ENCODE measurements at regions not wholly inside any gene's neighbourhood (a gene's known extent, or its start where the extent isn't known, plus 50 kb on each side); places are given as distances from the start of the nearest gene placed in this dataset.

- DNase-seq (ENCODE audit: low spot score), result peak; percentile 9
These were observed 477.3 kb upstream of the IRAK1BP1 start for GRCh38 chr6:78390066-78390465.

- DNase-seq (ENCODE audit: low spot score), result no peak
These were observed 469.9 kb upstream of the IRAK1BP1 start for GRCh38 chr6:78397499-78397898.

- no peak for DNase-seq (ENCODE audit: low spot score)
These were observed 469.1 kb upstream of the IRAK1BP1 start for GRCh38 chr6:78398292-78398691.

GRCh38 chr6:78400076-78400475, 467.3 kb upstream of the IRAK1BP1 start:
- DNase-seq (ENCODE audit: low spot score), result no peak

GRCh38 chr6:78427386-78427785, 440.0 kb upstream of the IRAK1BP1 start:
- no peak for DNase-seq (ENCODE audit: low spot score)

- DNase-seq (ENCODE audit: low spot score), result no peak
These were observed 436.8 kb upstream of the IRAK1BP1 start for GRCh38 chr6:78430521-78430920.

GRCh38 chr6:78435671-78436070, 431.7 kb upstream of the IRAK1BP1 start:
- DNase-seq (ENCODE audit: low spot score), result no peak

- DNase-seq (ENCODE audit: low spot score), result peak; percentile 34
These were observed 431.0 kb upstream of the IRAK1BP1 start for GRCh38 chr6:78436335-78436734.

- DNase-seq (ENCODE audit: low spot score), result no peak
These were observed 429.2 kb upstream of the IRAK1BP1 start for GRCh38 chr6:78438135-78438534.

- DNase-seq (ENCODE audit: low spot score), result no peak
These were observed 406.6 kb upstream of the IRAK1BP1 start for GRCh38 chr6:78460711-78461110.

GRCh38 chr6:78462728-78463127, 404.6 kb upstream of the IRAK1BP1 start:
- no peak for DNase-seq (ENCODE audit: low spot score)

GRCh38 chr6:78465059-78465634, 402.2 kb upstream of the IRAK1BP1 start:
- no peak for DNase-seq (ENCODE audit: low spot score)

- DNase-seq (ENCODE audit: low spot score), result no peak
These were observed 390.8 kb upstream of the IRAK1BP1 start for GRCh38 chr6:78476561-78476960.

GRCh38 chr6:78482801-78483552, 384.4 kb upstream of the IRAK1BP1 start:
- no peak for DNase-seq (ENCODE audit: low spot score)

GRCh38 chr6:78483553-78484197, 383.7 kb upstream of the IRAK1BP1 start:
- DNase-seq (ENCODE audit: low spot score), result no peak

- no peak for DNase-seq (ENCODE audit: low spot score)
These were observed 382.9 kb upstream of the IRAK1BP1 start for GRCh38 chr6:78484198-78485064.

GRCh38 chr6:78487401-78487800, 379.9 kb upstream of the IRAK1BP1 start:
- no peak for DNase-seq (ENCODE audit: low spot score)

GRCh38 chr6:78489874-78490273, 377.5 kb upstream of the IRAK1BP1 start:
- DNase-seq (ENCODE audit: low spot score), result no peak

GRCh38 chr6:78492351-78493017, 374.9 kb upstream of the IRAK1BP1 start:
- DNase-seq (ENCODE audit: low spot score), result no peak

- no peak for DNase-seq (ENCODE audit: low spot score)
These were observed 366.9 kb upstream of the IRAK1BP1 start for GRCh38 chr6:78500299-78501089.

GRCh38 chr6:78502386-78502887, 364.9 kb upstream of the IRAK1BP1 start:
- DNase-seq (ENCODE audit: low spot score), result no peak

All from RKO (cell line).